Neural cell (in vitro differentiated cells): ENCODE measurements at regions not wholly inside any gene's neighbourhood (a gene's known extent, or its start where the extent isn't known, plus 50 kb on each side); places are given as distances from the start of the nearest gene placed in this dataset.

Experiments used
- H2AFZ ChIP-seq: fragments of 200-600, 300-800 bp; sonication (generic), shearing (Covaris generic); 2 replicates; pipeline ENCODE4 v1.6.0; 2014; ENCODE audit warnings: low read depth, mild to moderate bottlenecking, antibody characterized with exemption, low read length, moderate library complexity
- H3F3A ChIP-seq: fragments of 200-600 bp; shearing (Covaris generic); 2 replicates; pipeline ENCODE4 v1.6.1; 2016; ENCODE audit warnings: mild to moderate bottlenecking, moderate library complexity, mixed read lengths, antibody characterized with exemption, low read length; ENCODE audit not compliant: insufficient read depth, poor library complexity, severe bottlenecking
- H3K27ac ChIP-seq: fragments of 200-600, 300-800 bp; sonication (generic), shearing (Covaris generic); 2 replicates; pipeline ENCODE4 v1.5.1; 2014; ENCODE audit warnings: mild to moderate bottlenecking, low read length, moderate library complexity
- H3K27me3 ChIP-seq: fragments of 300-800, 200-600 bp; sonication (generic), shearing (Covaris generic); 2 replicates; pipeline ENCODE4 v1.6.0; 2014; ENCODE audit warnings: mild to moderate bottlenecking, low read depth, low read length, moderate library complexity; ENCODE audit not compliant: insufficient read depth
- H3K36me3 ChIP-seq: fragments of 300-800, 200-600 bp; sonication (generic), shearing (Covaris generic); 2 replicates; pipeline ENCODE4 v1.5.1; 2014; ENCODE audit warnings: mild to moderate bottlenecking, antibody characterized with exemption, low read length, moderate library complexity; ENCODE audit not compliant: insufficient read depth
- H3K4me2 ChIP-seq: fragments of 300-800, 200-600 bp; sonication (generic), shearing (Covaris generic); 2 replicates; pipeline ENCODE4 v1.6.0; 2014; ENCODE audit warnings: mild to moderate bottlenecking, low read length
- H3K4me3 ChIP-seq: fragments of 300-800, 200-600 bp; sonication (generic), shearing (Covaris generic); 2 replicates; pipeline ENCODE4 v1.5.1; 2014; ENCODE audit warnings: mild to moderate bottlenecking, low read length, moderate library complexity
- H3K79me2 ChIP-seq: fragments of 200-600 bp; shearing (Covaris generic); replicated peaks from 2 replicates; pipeline ENCODE4 v1.6.0; 2014; ENCODE audit warnings: mild to moderate bottlenecking, low read length, moderate library complexity; ENCODE audit not compliant: insufficient read depth
- H3K9ac ChIP-seq: fragments of 300-800, 200-600 bp; sonication (generic), shearing (Covaris generic); 2 replicates; pipeline ENCODE4 v1.6.1; 2016; ENCODE audit warnings: mild to moderate bottlenecking, low read length, mixed read lengths
- H3K9me2 ChIP-seq: fragments of 200-600 bp; shearing (Covaris generic); 2 replicates; pipeline ENCODE4 v1.6.1; 2016; ENCODE audit warnings: mild to moderate bottlenecking, low read length, mixed read lengths; ENCODE audit not compliant: insufficient read depth
- H3K9me3 ChIP-seq: fragments of 200-600, 300-800 bp; sonication (generic), shearing (Covaris generic); 2 replicates; pipeline ENCODE4 v1.6.1; 2016; ENCODE audit warnings: mild to moderate bottlenecking, mixed run types, low read length, moderate library complexity, mixed read lengths
- H4K20me1 ChIP-seq: fragments of 200-600 bp; shearing (Covaris generic); 2 replicates; pipeline ENCODE4 v1.6.1; 2016; ENCODE audit warnings: mild to moderate bottlenecking, mixed run types; ENCODE audit not compliant: insufficient read depth
- CTCF ChIP-seq: fragments of 450-650 bp; IDR thresholded peaks from 2 replicates; pipeline ENCODE4 v1.5.1; 2014; ENCODE audit warnings: antibody characterized with exemption, mild to moderate bottlenecking, moderate library complexity; ENCODE audit not compliant: poor library complexity, severe bottlenecking
- EP300 ChIP-seq: fragments of 450-650 bp; conservative IDR thresholded peaks from 2 replicates; pipeline ENCODE4 v1.6.1; 2014; ENCODE audit warnings: antibody characterized with exemption, mild to moderate bottlenecking, moderate library complexity; ENCODE audit not compliant: poor library complexity, severe bottlenecking
- EZH2 ChIP-seq: fragments of 200-600, 300-800 bp; shearing (Covaris generic), sonication (generic); IDR thresholded peaks from 2 replicates; pipeline ENCODE4 v1.6.1; 2014; ENCODE audit warnings: antibody characterized with exemption, low read length, borderline replicate concordance, mild to moderate bottlenecking; ENCODE audit not compliant: insufficient read depth, poor library complexity, severe bottlenecking
- MXI1 ChIP-seq: fragments of 450-650 bp; conservative IDR thresholded peaks from 2 replicates; pipeline ENCODE4 v1.6.1; 2014; ENCODE audit warnings: antibody characterized with exemption, mild to moderate bottlenecking; ENCODE audit not compliant: poor library complexity, severe bottlenecking
- POLR2AphosphoS5 ChIP-seq: IDR thresholded peaks from 2 replicates; pipeline ENCODE4 v1.6.1; 2012
- RAD21 ChIP-seq: fragments of 450-650 bp; conservative IDR thresholded peaks from 2 replicates; pipeline ENCODE4 v1.6.1; 2014; ENCODE audit warnings: antibody characterized with exemption, mild to moderate bottlenecking, moderate library complexity
- SMC3 ChIP-seq: fragments of 450-650 bp; conservative IDR thresholded peaks from 2 replicates; pipeline ENCODE4 v1.6.1; 2014; ENCODE audit warnings: antibody characterized with exemption, mild to moderate bottlenecking, moderate library complexity; ENCODE audit not compliant: poor library complexity
- TAF1 ChIP-seq: IDR thresholded peaks from 2 replicates; pipeline ENCODE4 v1.6.1; 2012; ENCODE audit warnings: low read depth
- TF ChIP-seq, protein P1 (sequence below): IDR thresholded peaks from 2 replicates; pipeline ENCODE4 v1.6.1; 2012; ENCODE audit warnings: borderline replicate concordance

- Histone ChIP-seq H3K79me2 (no peaks in the 10 kb centered on the region), H3K9me2 (no peaks in the 10 kb centered on the region), H3K36me3 (no peaks in the 10 kb centered on the region), H3K27me3 (no peaks in the 10 kb centered on the region), H2AFZ (no peak overlapping the region), H3K9ac (no peak overlapping the region), H3K9me3 (no peaks in the 10 kb centered on the region), H4K20me1 (no peaks in the 10 kb centered on the region), H3K27ac (no peak overlapping the region), H3K4me2 (no peak overlapping the region), H3K4me3 (no peak overlapping the region), H3F3A (no peaks in the 10 kb centered on the region)
- TF ChIP-seq POLR2AphosphoS5 (no peak), SMC3 (no peak), EP300 (no peak), RAD21 (no peak), CTCF (no peak), EZH2 (no peak), TAF1 (no peak)
- TF ChIP-seq, protein P1, sequence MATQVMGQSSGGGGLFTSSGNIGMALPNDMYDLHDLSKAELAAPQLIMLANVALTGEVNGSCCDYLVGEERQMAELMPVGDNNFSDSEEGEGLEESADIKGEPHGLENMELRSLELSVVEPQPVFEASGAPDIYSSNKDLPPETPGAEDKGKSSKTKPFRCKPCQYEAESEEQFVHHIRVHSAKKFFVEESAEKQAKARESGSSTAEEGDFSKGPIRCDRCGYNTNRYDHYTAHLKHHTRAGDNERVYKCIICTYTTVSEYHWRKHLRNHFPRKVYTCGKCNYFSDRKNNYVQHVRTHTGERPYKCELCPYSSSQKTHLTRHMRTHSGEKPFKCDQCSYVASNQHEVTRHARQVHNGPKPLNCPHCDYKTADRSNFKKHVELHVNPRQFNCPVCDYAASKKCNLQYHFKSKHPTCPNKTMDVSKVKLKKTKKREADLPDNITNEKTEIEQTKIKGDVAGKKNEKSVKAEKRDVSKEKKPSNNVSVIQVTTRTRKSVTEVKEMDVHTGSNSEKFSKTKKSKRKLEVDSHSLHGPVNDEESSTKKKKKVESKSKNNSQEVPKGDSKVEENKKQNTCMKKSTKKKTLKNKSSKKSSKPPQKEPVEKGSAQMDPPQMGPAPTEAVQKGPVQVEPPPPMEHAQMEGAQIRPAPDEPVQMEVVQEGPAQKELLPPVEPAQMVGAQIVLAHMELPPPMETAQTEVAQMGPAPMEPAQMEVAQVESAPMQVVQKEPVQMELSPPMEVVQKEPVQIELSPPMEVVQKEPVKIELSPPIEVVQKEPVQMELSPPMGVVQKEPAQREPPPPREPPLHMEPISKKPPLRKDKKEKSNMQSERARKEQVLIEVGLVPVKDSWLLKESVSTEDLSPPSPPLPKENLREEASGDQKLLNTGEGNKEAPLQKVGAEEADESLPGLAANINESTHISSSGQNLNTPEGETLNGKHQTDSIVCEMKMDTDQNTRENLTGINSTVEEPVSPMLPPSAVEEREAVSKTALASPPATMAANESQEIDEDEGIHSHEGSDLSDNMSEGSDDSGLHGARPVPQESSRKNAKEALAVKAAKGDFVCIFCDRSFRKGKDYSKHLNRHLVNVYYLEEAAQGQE, result no peak
These were observed 399.3 kb downstream of the GPM6A start for GRCh38 chr4:175412746-175413145.

GRCh38 chr4:175413561-175413960 lies 398.5 kb downstream of the GPM6A start:
- H2AFZ ChIP-seq, result no peak overlapping the region
- no peaks in the 10 kb centered on the region for H3K9me3 ChIP-seq
- H3K79me2 ChIP-seq, result no peaks in the 10 kb centered on the region
- no peaks in the 10 kb centered on the region for H3K9me2 ChIP-seq
- no peaks in the 10 kb centered on the region for H4K20me1 ChIP-seq
- no peaks in the 10 kb centered on the region for H3K27me3 ChIP-seq
- H3K9ac ChIP-seq, result no peak overlapping the region
- no peaks in the 10 kb centered on the region for H3K36me3 ChIP-seq
- TF ChIP-seq EZH2 (no peak), RAD21 (no peak), POLR2AphosphoS5 (no peak), SMC3 (no peak), TAF1 (no peak), EP300 (no peak), CTCF (no peak), MXI1 (no peak)
- TF ChIP-seq, protein P1, result no peak
- no peak overlapping the region for H3K4me3 ChIP-seq
- no peak overlapping the region for H3K4me2 ChIP-seq
- no peaks in the 10 kb centered on the region for H3F3A ChIP-seq
- no peak overlapping the region for H3K27ac ChIP-seq
